H9 (cell line): ENCODE measurements at regions not wholly inside any gene's neighbourhood (a gene's known extent, or its start where the extent isn't known, plus 50 kb on each side); places are given as distances from the start of the nearest gene placed in this dataset.

Experiments
- DNase-seq: peaks from one replicate; pipeline ENCODE4 v3.0.0-alpha.2; 2017
- H2AFZ ChIP-seq: one replicate; pipeline ENCODE4 v1.6.1; 2013; ENCODE audit warnings: mild to moderate bottlenecking, low read length, control low read depth, moderate library complexity
- H2AK5ac ChIP-seq: 2 replicates; pipeline ENCODE4 v1.6.1; 2013; ENCODE audit warnings: low read length, control low read depth, mixed read lengths; ENCODE audit not compliant: insufficient read length
- H2BK120ac ChIP-seq: one replicate; pipeline ENCODE4 v1.6.1; 2013; ENCODE audit warnings: low read depth, mild to moderate bottlenecking, low read length, control low read depth, inconsistent platforms; ENCODE audit not compliant: poor library complexity, severe bottlenecking
- H2BK12ac ChIP-seq: 2 replicates; pipeline ENCODE4 v1.6.1; 2013; ENCODE audit warnings: low read length, control low read depth, mixed read lengths, low read depth; ENCODE audit not compliant: insufficient read length
- H2BK15ac ChIP-seq: 2 replicates; pipeline ENCODE4 v1.6.1; 2013; ENCODE audit warnings: low read depth, low read length, control low read depth
- H2BK20ac ChIP-seq: one replicate; pipeline ENCODE4 v1.6.1; 2013; ENCODE audit warnings: low read depth, mild to moderate bottlenecking, low read length, control low read depth, inconsistent platforms; ENCODE audit not compliant: poor library complexity, severe bottlenecking
- H2BK5ac ChIP-seq: 2 replicates; pipeline ENCODE4 v1.6.1; 2013; ENCODE audit warnings: low read length, control low read depth, mixed read lengths; ENCODE audit not compliant: insufficient read length
- H3K14ac ChIP-seq: 2 replicates; pipeline ENCODE4 v1.6.1; 2013; ENCODE audit warnings: low read length, control low read depth; ENCODE audit not compliant: insufficient read depth
- H3K18ac ChIP-seq: 2 replicates; pipeline ENCODE4 v1.6.1; 2013; ENCODE audit warnings: low read depth, mild to moderate bottlenecking, mixed read lengths, low read length, control low read depth; ENCODE audit not compliant: insufficient read length
- H3K23ac ChIP-seq: 2 replicates; pipeline ENCODE4 v1.6.1; 2013; ENCODE audit warnings: low read length, control low read depth, mixed read lengths, low read depth; ENCODE audit not compliant: insufficient read length
- H3K23me2 ChIP-seq: 2 replicates; pipeline ENCODE4 v1.6.1; 2013; ENCODE audit warnings: low read depth, mild to moderate bottlenecking, mixed read lengths, low read length, control low read depth; ENCODE audit not compliant: insufficient read length, poor library complexity, severe bottlenecking
- H3K27ac ChIP-seq: 2 replicates; pipeline ENCODE4 v1.5.1; 2013; ENCODE audit warnings: low read length, control low read depth, mixed read lengths, low read depth; ENCODE audit not compliant: insufficient read length
- H3K27me3 ChIP-seq: 2 replicates; pipeline ENCODE4 v1.6.1; 2013; ENCODE audit warnings: low read length, control low read depth, inconsistent platforms; ENCODE audit not compliant: insufficient read depth
- H3K4ac ChIP-seq: 2 replicates; pipeline ENCODE4 v1.6.1; 2013; ENCODE audit warnings: low read depth, mild to moderate bottlenecking, control low read depth, inconsistent platforms, low read length, moderate library complexity
- H3K4me1 ChIP-seq: 2 replicates; pipeline ENCODE4 v1.6.1; 2013; ENCODE audit warnings: low read length, control low read depth, inconsistent platforms; ENCODE audit not compliant: insufficient read depth
- H3K4me2 ChIP-seq: 2 replicates; pipeline ENCODE4 v1.6.1; 2013; ENCODE audit warnings: low read length, control low read depth, mixed read lengths; ENCODE audit not compliant: insufficient read length, insufficient read depth
- H3K56ac ChIP-seq: 2 replicates; pipeline ENCODE4 v1.6.1; 2013; ENCODE audit warnings: low read depth, mild to moderate bottlenecking, mixed read lengths, low read length, control low read depth; ENCODE audit not compliant: insufficient read length
- H3K79me1 ChIP-seq: 2 replicates; pipeline ENCODE4 v1.6.1; 2013; ENCODE audit warnings: low read depth, mild to moderate bottlenecking, moderate library complexity, low read length, control low read depth, inconsistent platforms; ENCODE audit not compliant: insufficient read depth, poor library complexity, severe bottlenecking
- H3K79me2 ChIP-seq: 2 replicates; pipeline ENCODE4 v1.6.1; 2013; ENCODE audit warnings: low read length, control low read depth, inconsistent platforms; ENCODE audit not compliant: insufficient read depth
- H3K9ac ChIP-seq: 2 replicates; pipeline ENCODE4 v1.6.1; 2013; ENCODE audit warnings: low read length, control low read depth, mixed read lengths; ENCODE audit not compliant: insufficient read length; ENCODE audit errors: extremely low read depth
- H3K9me3 ChIP-seq: one replicate; pipeline ENCODE4 v1.6.1; 2013; ENCODE audit warnings: low read depth, low read length, inconsistent platforms; ENCODE audit not compliant: control insufficient read depth
- H3T11ph ChIP-seq: one replicate; pipeline ENCODE4 v1.6.1; 2013; ENCODE audit warnings: mild to moderate bottlenecking, low read length, control low read depth, inconsistent platforms
- H4K20me1 ChIP-seq: one replicate; pipeline ENCODE4 v1.6.1; 2013; ENCODE audit not compliant: control insufficient read depth, insufficient read length, insufficient read depth
- H4K5ac ChIP-seq: 2 replicates; pipeline ENCODE4 v1.6.1; 2013; ENCODE audit warnings: low read depth, mild to moderate bottlenecking, mixed read lengths, low read length, control low read depth; ENCODE audit not compliant: insufficient read length
- H4K8ac ChIP-seq: replicated peaks from 2 replicates; pipeline ENCODE4 v1.6.1; 2013; ENCODE audit warnings: low read length, control low read depth, mixed read lengths, low read depth; ENCODE audit not compliant: insufficient read length
- H4K91ac ChIP-seq: 2 replicates; pipeline ENCODE4 v1.6.1; 2013; ENCODE audit warnings: low read depth, mild to moderate bottlenecking, moderate library complexity, mixed read lengths, low read length, control low read depth; ENCODE audit not compliant: insufficient read length
- H3K27ac Mint-ChIP-seq, 3 experiments: 2 replicates in 2 of 3; 3 replicates in 1 of 3; pipeline ENCODE4 v1.8.0; 2020 to 2021; ENCODE audit warnings: mixed read lengths in 3 of 3, mild to moderate bottlenecking in 1 of 3, moderate library complexity in 1 of 3
- H3K27me3 Mint-ChIP-seq: 2 replicates; pipeline ENCODE4 v1.8.0; 2021; ENCODE audit warnings: low read depth, mild to moderate bottlenecking, moderate library complexity, mixed read lengths
- H3K36me3 Mint-ChIP-seq, 3 experiments: 2 replicates in 2 of 3; 3 replicates in 1 of 3; pipeline ENCODE4 v1.8.0; 2020 to 2021; ENCODE audit warnings: low read depth in 3 of 3, mixed read lengths in 3 of 3; ENCODE audit not compliant: insufficient read depth in 1 of 3
- H3K4me1 Mint-ChIP-seq, 2 experiments: 2 replicates each; pipeline ENCODE4 v1.8.0; 2020; ENCODE audit warnings: mixed read lengths in 2 of 2
- H3K4me3 Mint-ChIP-seq, 2 experiments: 2 replicates in 1 of 2; 3 replicates in 1 of 2; pipeline ENCODE4 v1.8.0; 2020 to 2021; ENCODE audit warnings: mild to moderate bottlenecking in 2 of 2, mixed read lengths in 2 of 2, moderate library complexity in 1 of 2
- H3K9me3 Mint-ChIP-seq, 2 experiments: 2 replicates in 1 of 2; 3 replicates in 1 of 2; pipeline ENCODE4 v1.8.0; 2020; ENCODE audit warnings: mild to moderate bottlenecking in 2 of 2, mixed read lengths in 2 of 2, moderate library complexity in 1 of 2
- CTCF ChIP-seq: fragments of 200-600 bp; sonication (generic); conservative IDR thresholded peaks from 3 replicates; pipeline ENCODE4 v1.8.0; 2021; ENCODE audit warnings: antibody characterized with exemption, mild to moderate bottlenecking
- WGBS: extraction: QIAGEN DNeasy Blood & Tissue Kit; methylation state at CpG from one replicate; pipeline ENCODE4 v1.1.7; 2013; ENCODE audit warnings: missing lambda C conversion rate, low lambda C conversion rate, mixed read lengths; ENCODE audit not compliant: insufficient read length; ENCODE audit errors: extremely low coverage; 5-methylcytosine and 5-hydroxymethylcytosine counted together

GRCh38 chr3:173266441-173266840 is 125.4 kb upstream of the SPATA16 start:
- Histone ChIP-seq H3K79me2 (no peaks in the 10 kb centered on the region), H3K9me3 (no peaks in the 10 kb centered on the region), H2BK12ac (no peak overlapping the region), H3K79me1 (no peaks in the 10 kb centered on the region), H2AFZ (no peak overlapping the region), H3T11ph (no peak overlapping the region), H3K27ac (no peak overlapping the region), H2BK5ac (no peak overlapping the region), H3K4me1 (no peaks in the 10 kb centered on the region), H3K18ac (no peak overlapping the region), H4K20me1 (no peaks in the 10 kb centered on the region), H3K14ac (no peak overlapping the region), H2BK15ac (no peak overlapping the region), H3K23me2 (no peaks in the 10 kb centered on the region), H4K8ac (no peak overlapping the region), H3K4ac (no peak overlapping the region), H3K4me2 (no peak overlapping the region), H2AK5ac (no peak overlapping the region), H4K91ac (no peak overlapping the region), H2BK20ac (no peak overlapping the region), H3K27me3 (no peaks in the 10 kb centered on the region), H3K9ac (no peak overlapping the region), H3K23ac (no peak overlapping the region), H2BK120ac (no peak overlapping the region), H3K56ac (no peak overlapping the region), H4K5ac (no peak overlapping the region)
- no peak overlapping the region for H3K4me3 Mint-ChIP-seq
- peaks cover 0 to 2% of the 10 kb centered on the region in 2 experiments; a peak in 1 of 5 replicates for H3K9me3 Mint-ChIP-seq
- no peak overlapping the region for H3K27ac Mint-ChIP-seq
- no CpG with 5 or more reads among the region's 3 CpGs for WGBS
- H3K36me3 Mint-ChIP-seq, result no peaks in the 10 kb centered on the region
- DNase-seq, result no peak
- no peak for TF ChIP-seq CTCF
- no peaks in the 10 kb centered on the region for H3K27me3 Mint-ChIP-seq
- H3K4me1 Mint-ChIP-seq, result peaks cover 13 to 28% of the 10 kb centered on the region in 2 experiments
